GM12892 (cell line): ENCODE measurements at regions not wholly inside any gene's neighbourhood (a gene's known extent, or its start where the extent isn't known, plus 50 kb on each side); places are given as distances from the start of the nearest gene placed in this dataset.
"Not testable (repeated sequence)": the region's sequence is repeated elsewhere in the genome, so short reads cannot be mapped to it uniquely, and the experiment has no call there.

Experiments
- DNase-seq: peaks from one replicate; pipeline ENCODE4 v3.0.0; 2011; ENCODE audit not compliant: insufficient read length
- FAIRE-seq: peaks from 2 replicates; lab custom pipeline; 2011; peaks lifted over from hg19 to GRCh38; lab: Jason Lieb, UNC
- POLR2A ChIP-seq: IDR thresholded peaks from 2 replicates; pipeline ENCODE4 v1.6.1; 2011; ENCODE audit warnings: low read depth, low read length, control low read depth
- POLR2AphosphoS5 ChIP-seq: IDR thresholded peaks from 2 replicates; pipeline ENCODE4 v1.6.1; 2011; ENCODE audit warnings: low read depth, low read length, control low read depth
- TAF1 ChIP-seq: IDR thresholded peaks from 2 replicates; pipeline ENCODE4 v1.6.1; 2011; ENCODE audit warnings: low read depth, mild to moderate bottlenecking, control low read depth, low read length, borderline replicate concordance

DNA sequence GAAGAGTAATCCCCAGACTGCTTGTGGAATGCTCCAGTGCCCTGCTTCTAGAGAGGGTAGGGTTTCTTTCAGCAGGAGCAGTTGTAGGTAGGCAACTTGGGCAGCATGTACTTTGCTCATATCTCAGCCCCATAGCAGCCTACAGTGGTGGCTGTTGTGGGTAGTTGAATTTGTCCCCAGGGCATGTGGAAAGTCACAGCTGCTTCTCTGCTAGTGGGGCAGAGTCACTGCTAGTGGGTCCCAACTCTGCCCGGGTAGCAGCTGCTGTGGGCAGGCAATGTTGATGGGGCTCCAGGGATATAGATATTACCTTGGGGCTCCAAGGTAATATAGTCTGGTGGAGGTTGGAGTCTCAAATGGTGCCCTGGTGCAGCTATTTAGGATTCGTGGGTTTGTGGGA is 174.5 kb downstream of the OTOL1 start:
- TF ChIP-seq POLR2A (no peak), TAF1 (no peak), POLR2AphosphoS5 (no peak)
- DNase-seq (no peak), FAIRE-seq (no peak)

DNA sequence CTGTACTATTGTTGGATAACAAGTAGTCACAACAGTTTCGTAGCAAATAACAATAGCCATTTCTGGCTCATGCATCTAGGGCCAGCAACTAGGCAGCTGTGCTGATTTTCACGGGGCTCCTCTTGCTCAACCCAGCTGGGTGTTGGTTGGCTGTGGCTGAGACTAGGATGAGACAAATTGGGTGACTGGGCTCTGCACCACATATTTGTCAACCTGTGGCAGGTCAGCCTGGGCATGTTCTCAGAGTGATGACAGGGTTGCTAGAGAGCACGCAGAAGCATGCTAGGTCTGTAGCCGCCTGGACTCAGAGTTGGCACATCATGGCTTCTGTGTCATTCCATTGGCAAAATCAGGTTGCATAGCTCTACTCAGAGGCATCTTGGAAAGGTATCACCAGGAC is 175.9 kb downstream of the OTOL1 start:
- FAIRE-seq (no peak), DNase-seq (no peak)

DNA sequence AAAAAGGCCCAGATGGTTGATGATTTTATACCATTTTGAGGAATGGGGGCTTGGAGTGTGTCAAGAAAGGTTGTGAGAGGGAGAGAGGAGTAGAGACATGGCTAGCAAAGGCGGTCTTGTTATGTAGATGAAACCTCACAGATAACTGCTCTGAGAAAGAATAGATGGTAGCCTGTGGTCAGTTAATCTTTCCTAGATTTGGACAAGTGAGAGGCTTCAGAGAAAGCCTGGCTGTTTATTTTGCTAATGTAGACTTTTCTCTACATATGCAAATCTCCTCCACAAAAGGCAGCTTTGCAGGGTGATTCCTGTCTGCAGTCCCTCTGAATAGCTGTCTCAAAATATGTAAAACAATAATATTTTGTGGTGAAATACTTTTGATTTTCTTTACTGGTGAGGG is 177.3 kb downstream of the OTOL1 start:
- FAIRE-seq (no peak), DNase-seq (no peak)
- TF ChIP-seq POLR2AphosphoS5 (no peak), TAF1 (no peak), POLR2A (no peak)

More for the DNA sequence above, 175.9 kb downstream of the OTOL1 start:
- TF ChIP-seq TAF1 (no peak), POLR2AphosphoS5 (no peak), POLR2A (no peak)

DNA sequence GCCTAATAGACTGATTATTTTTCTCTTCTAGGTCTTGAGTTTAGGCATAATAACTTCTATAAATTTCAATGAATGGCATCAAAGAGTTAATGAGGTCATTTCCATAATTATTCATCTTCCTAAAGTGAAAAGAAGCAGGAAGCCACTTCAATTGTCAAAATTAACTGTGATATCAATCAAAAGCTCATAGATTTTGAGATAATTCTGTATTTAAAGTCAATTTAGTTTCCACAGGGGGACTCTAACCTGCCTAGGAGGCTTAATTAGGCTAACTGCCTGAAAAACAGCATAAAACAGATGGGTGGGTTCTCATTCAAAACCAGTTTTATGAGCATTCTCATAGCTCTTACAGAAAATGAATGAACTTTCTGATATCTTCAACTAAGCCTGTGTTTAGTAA is 177.8 kb downstream of the OTOL1 start:
- DNase-seq, result no peak
- no peak for TF ChIP-seq POLR2AphosphoS5
- TF ChIP-seq TAF1, result no peak
- no peak for FAIRE-seq

DNA sequence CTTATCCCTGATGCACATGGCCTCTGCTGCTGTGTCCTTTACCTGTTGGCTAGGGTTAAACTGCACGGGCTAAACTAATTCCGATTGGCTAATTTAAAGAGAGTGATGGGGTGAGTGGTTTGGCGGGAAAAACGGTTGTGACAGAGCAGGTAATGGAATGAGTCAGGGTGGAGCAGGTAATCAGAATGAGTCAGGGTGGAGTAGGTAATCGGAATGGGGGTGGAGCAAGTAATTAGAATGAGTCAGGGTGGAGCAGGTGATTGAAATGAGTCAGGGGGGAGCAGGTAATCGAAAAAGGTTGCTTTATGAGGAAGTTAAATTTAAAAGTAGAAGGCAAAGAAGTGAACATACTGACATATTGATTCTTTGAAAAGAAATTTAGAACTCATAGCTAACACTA is 185.2 kb downstream of the OTOL1 start:
- not testable (repeated sequence) for DNase-seq, FAIRE-seq

DNA sequence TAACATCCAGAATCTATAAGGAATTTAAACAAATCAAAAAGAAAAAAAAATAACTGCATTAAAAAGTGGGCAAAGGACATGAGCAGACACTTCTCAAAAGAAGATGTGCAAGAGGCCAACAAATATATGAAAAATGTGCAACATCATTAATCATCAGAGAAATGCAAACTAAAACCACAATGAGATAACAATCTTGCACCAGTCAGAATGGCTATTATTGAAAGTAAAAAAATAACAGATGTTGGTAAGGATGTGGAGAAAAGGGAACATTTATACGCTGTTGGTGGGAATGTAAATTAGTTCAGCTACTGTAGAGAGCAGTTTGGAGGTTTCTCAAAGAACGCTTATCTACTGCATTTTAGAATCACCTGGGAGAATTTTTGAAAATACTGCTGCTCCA is 186.1 kb downstream of the OTOL1 start:
- FAIRE-seq, result no peak

DNA sequence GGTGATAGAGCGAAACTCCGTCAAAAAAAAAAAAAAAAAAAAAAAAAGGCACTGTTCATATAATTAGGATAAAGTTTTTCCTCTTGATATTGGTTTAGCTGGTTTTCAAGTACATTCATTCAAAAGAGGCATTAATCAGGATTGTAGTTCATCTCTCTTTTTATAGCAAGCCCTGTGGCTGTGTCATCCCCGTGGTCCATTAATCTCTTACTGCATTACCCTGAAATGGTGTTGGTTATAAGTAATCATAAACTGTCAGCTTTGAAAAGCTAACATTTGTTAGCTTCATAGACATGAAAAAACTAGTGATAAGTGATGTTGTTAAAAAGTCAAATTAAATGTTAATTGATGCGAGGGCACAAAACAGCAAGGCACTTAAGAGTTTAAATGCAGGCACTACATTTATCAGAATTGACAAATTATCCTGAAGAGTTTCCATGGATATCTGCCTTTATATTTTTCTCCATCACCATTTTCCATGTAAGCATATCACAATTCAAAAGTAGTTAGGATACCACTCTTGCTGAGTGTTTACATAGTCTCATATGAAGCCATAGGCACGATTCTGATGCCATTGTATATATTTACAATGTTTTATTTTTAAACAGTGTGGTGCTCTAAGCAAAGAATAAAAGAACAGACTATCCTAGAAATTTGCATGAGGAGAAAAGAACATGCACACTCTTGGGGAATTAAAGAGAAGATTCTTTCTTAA is 193.1 kb downstream of the OTOL1 start:
- FAIRE-seq (no peak), DNase-seq (no peak)
- TF ChIP-seq TAF1 (no peak), POLR2A (no peak), POLR2AphosphoS5 (no peak)

More for the DNA sequence above, 186.1 kb downstream of the OTOL1 start:
- TF ChIP-seq POLR2A (no peak), TAF1 (no peak), POLR2AphosphoS5 (no peak)
- DNase-seq, result no peak

DNA sequence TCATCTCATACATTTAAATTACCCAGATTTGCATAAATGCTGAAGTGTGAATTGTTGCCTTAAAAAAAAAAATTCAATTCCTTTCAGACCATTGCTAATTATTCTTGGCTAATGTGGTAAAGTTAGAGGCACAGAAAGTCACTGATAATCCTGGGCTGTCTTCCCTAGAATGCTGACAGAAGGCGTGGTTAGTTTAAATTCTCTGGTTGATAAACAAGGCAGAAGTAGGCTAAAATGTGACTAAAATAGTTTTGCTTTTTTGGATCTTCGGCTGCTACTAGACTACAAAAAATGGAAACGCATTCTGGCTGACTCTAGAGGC is 193.7 kb downstream of the OTOL1 start:
- no peak for FAIRE-seq
- TF ChIP-seq TAF1 (no peak), POLR2A (no peak), POLR2AphosphoS5 (no peak)
- DNase-seq, result no peak

DNA sequence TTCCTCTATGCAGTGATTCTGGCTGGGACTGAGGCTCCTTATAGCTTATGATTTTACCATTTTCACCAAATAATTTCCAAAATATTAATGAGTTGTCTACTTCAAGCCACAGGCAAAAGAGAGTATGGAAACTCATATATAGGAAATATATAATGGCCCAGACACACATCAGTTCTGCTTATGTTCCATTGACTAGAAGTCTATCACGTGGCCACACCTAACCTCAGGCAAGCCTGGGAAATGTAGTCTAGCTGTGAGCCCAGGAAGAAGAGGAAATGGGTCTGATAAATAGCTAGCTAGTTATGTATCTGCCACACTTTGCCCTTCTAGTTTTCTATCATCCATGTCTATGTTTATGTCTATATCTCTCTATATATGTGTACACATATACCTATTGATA is 195.1 kb downstream of the OTOL1 start:
- TF ChIP-seq POLR2A, result no peak
- no peak for TF ChIP-seq TAF1
- no peak for TF ChIP-seq POLR2AphosphoS5
- FAIRE-seq (no peak), DNase-seq (no peak)

DNA sequence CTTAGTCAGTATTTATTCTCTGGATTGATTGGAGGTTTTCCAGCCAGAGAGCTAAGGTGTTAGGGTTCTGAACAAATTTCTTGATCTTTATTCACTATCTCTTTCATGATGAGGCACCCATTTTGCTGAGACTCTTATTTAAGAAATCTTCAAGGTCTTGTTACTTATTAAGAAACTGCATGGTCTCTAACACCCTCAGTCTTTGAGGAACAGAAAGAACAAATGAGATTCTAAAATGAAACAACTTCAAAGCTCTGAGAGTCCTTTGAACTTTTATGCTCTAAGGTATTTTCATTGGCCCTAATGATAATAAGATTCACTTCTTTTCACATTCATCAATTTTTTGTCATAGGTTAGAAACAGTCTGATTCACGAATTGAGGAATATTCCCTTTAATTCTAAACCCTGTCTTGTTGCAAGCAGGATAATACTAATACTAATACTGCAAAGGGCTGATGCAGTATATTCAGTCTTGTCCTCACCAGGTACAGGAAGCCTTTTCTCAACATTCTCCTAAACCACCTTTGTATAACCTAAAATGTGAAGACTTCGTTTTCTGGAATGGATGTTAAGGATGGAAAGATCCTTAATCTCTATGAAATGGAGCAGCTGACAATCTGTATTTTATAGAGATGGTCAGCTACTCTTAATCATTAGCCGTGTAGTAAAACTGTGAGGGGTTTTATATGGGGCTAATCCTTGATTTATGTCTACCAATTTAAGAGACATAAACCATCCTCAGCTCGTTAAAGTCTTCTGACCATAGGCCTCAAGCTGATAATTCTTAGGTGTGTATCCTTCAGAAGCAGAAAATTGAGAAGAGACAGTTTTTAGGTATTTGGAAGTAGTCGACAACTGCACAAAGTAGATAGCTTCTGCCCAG is 198.3 kb downstream of the OTOL1 start:
- no peak for TF ChIP-seq POLR2AphosphoS5
- no peak for TF ChIP-seq TAF1
- TF ChIP-seq POLR2A, result no peak
- DNase-seq, result no peak
- FAIRE-seq, result no peak

DNA sequence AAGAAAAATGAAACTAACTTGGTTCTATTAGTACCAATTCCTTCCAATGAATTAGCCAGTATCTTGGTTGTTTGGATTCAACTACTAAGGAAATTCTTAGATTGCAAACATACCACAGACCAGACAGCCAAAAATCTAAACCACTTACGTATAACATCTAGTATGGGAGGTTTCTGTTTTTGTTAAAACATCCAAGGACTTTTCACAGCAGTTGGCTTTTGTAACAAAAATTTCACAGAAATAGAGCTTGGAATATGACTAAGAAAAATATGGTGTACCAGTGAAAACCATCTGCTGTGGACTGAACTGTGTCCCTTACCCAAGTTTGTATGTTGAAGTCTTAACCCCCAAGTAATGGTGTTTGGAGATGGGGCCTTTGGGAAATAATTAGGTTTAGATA is 199.2 kb downstream of the OTOL1 start:
- FAIRE-seq, result no peak
- DNase-seq, result no peak

DNA sequence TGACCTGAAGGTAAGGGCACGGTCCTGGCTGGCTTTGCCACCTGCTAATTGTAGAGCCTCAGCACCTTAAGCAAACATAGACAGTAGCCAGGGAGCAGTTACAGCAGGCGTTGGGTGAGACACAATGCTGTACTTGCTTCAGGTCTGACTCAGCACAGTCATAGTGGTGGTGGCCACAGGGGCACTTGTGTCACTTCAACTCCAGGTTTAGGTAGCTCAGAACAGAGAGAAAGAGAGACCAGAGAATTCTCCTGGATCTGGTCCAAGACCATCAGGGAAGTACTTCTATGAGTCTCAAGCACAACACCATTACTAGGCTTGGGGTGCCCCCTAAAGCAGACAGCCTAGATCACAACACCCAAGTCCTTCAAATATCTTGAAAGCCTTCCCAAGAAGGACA is 204.4 kb downstream of the OTOL1 start:
- DNase-seq (no peak), FAIRE-seq (no peak)
- TF ChIP-seq TAF1 (no peak), POLR2AphosphoS5 (no peak), POLR2A (no peak)

More for the DNA sequence above, 199.2 kb downstream of the OTOL1 start:
- TF ChIP-seq TAF1 (no peak), POLR2AphosphoS5 (no peak), POLR2A (no peak)

DNA sequence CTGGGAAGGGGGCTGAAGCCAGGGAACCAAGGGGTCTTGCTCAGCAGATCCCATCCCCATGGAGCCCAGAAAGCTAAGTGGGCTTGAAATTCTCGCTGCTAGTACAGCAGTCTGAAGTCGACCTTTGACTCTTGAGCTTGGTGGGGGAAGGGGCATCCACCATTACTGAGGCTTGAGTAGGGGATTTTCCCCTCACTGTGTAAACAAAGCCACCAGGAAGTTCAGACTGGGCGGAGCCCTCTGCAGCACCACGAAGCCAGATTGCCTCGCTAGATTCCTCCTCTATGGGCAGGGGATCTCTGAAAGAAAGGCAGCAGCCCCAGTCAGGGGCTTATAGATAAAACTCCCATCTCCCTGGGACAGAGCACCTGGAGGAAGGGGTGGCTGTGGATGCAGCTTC is 210.6 kb downstream of the OTOL1 start:
- DNase-seq, FAIRE-seq: not testable (repeated sequence)
